ENCODE measurements at regions not wholly inside any gene's neighbourhood (a gene's known extent, or its start where the extent isn't known, plus 50 kb on each side); places are given as distances from the start of the nearest gene placed in this dataset.

GRCh38 chr1:2864203-2864905, 62.9 kb upstream of the TTC34 start:
- H4K91ac ChIP-seq (ENCODE audit: insufficient read depth, low read depth, low read length): no peak overlapping the region
- H3K9me3 ChIP-seq (ENCODE audit: control insufficient read depth, insufficient read depth, low read length): peaks cover 72% of the 10 kb centered on the region
- in situ Hi-C loops (cut with MboI; ENCODE audit: low sequenced_read_pairs): no loop called here
- H4K8ac ChIP-seq (ENCODE audit: low read depth in 2 of 2, low read length in 2 of 2): no peak overlapping the region
- H3K9ac ChIP-seq (ENCODE audit: low read depth, low read length): no peak overlapping the region
- no peak overlapping the region for H2AFZ ChIP-seq (replicated peaks; ENCODE audit: low read length, poor library complexity)
- ChIA-PET POLR2A (ENCODE audit: unreplicated experiment) (no interaction called here), CTCF (no interaction called here)
- no TSS peak for BruUV-seq (replicated peaks)
- no peak overlapping the region for H2AK5ac ChIP-seq (ENCODE audit: low read depth, low read length)
- H2BK15ac ChIP-seq (ENCODE audit: low read depth, low read length): no peak overlapping the region
- WGBS, 2 experiments (ENCODE audit: extremely low coverage in 2 of 2, insufficient read length in 1 of 2): 59% methylated on average over 10 of the region's 29 CpGs; no CpG with 5 or more reads in 1 of the 2 experiments
- H2AK9ac ChIP-seq (replicated peaks; ENCODE audit: low read depth, low read length, poor library complexity): no peak overlapping the region
- no peaks in the 10 kb centered on the region for H4K20me1 ChIP-seq (ENCODE audit: insufficient read depth, low read length)
- H3K4me1 ChIP-seq (ENCODE audit: control insufficient read depth, insufficient read depth, low read length): no peaks in the 10 kb centered on the region
- H3K9me1 ChIP-seq (ENCODE audit: insufficient read depth, low read length): no peaks in the 10 kb centered on the region
- H3K36me3 ChIP-seq (ENCODE audit: control insufficient read depth, insufficient read depth, low read length): no peaks in the 10 kb centered on the region
- H3K56ac ChIP-seq (ENCODE audit: extremely low read depth, insufficient read depth, low read length): no peak overlapping the region
- H3K27ac ChIP-seq (ENCODE audit: insufficient read depth, low read length): no peak overlapping the region
- TF ChIP-seq CHD1 (IDR thresholded peaks at IDR 0.05; ENCODE audit: low read depth, low read length) (no peak), POLR2A (IDR thresholded peaks at IDR 0.05; ENCODE audit: low read depth, low read length) (no peak), RAD21 (IDR thresholded peaks at IDR 0.05; ENCODE audit: low read length) (no peak)
- intact Hi-C loops (cut with micrococcal nuclease): no loop called here
- no peak overlapping the region for H3K4ac ChIP-seq (ENCODE audit: low read depth, low read length)
- dilution Hi-C loops (cut with HindIII; ENCODE audit: low sequenced_read_pairs, unreplicated experiment): no loop called here
- no peak overlapping the region for H2BK5ac ChIP-seq (ENCODE audit: low read depth, low read length, poor library complexity, severe bottlenecking)
- H3K79me1 ChIP-seq (ENCODE audit: low read depth in 1 of 2, low read length in 2 of 2): no peaks in the 10 kb centered on the region
- no peak overlapping the region for H3K18ac ChIP-seq (ENCODE audit: low read depth, low read length)
- ATAC-seq (ENCODE audit: low read depth) (no peak), DNase-seq (no peak)
- H3K27me3 ChIP-seq (ENCODE audit: control insufficient read depth, insufficient read depth, low read length): no peaks in the 10 kb centered on the region
- H3K23ac ChIP-seq (ENCODE audit: low read depth, low read length): no peak overlapping the region
- H3K4me2 ChIP-seq (ENCODE audit: low read depth, low read length): no peak overlapping the region
- H2BK120ac ChIP-seq (ENCODE audit: low read depth, low read length): no peak overlapping the region
- no peak overlapping the region for H2BK20ac ChIP-seq (ENCODE audit: low read depth, low read length)
- H4K5ac ChIP-seq (ENCODE audit: low read depth, low read length): no peak overlapping the region
- no peak overlapping the region for H3K14ac ChIP-seq (replicated peaks; ENCODE audit: low read depth, low read length)
- H3K4me3 ChIP-seq (ENCODE audit: insufficient read depth, low read depth, low read length): no peak overlapping the region

Measured in IMR-90 (cell line).